ENCODE measurements at regions not wholly inside any gene's neighbourhood (a gene's known extent, or its start where the extent isn't known, plus 50 kb on each side); places are given as distances from the start of the nearest gene placed in this dataset.

GRCh38 chr2:10231551-10232085 is 71.1 kb upstream of the HPCAL1 start:
- Histone ChIP-seq H3K27me3 (ENCODE audit: control insufficient read depth in 4 of 4, insufficient read depth in 4 of 4, low read length in 3 of 4) (no peaks in the 10 kb centered on the region), H3K4me3 (ENCODE audit: low read depth in 1 of 3, low read length in 3 of 3) (no peak overlapping the region), H3K36me3 (ENCODE audit: control insufficient read depth in 4 of 4, insufficient read depth in 3 of 4, low read depth in 1 of 4, low read length in 3 of 4) (no peaks in the 10 kb centered on the region), H3K4me1 (ENCODE audit: control insufficient read depth in 4 of 4, insufficient read depth in 4 of 4, low read length in 3 of 4) (peaks cover 0 to 5% (median 0%) of the 10 kb centered on the region in 4 donors), H3K9me3 (ENCODE audit: control insufficient read depth in 4 of 4, low read length in 3 of 4) (no peaks in the 10 kb centered on the region), H3K9ac (ENCODE audit: low read depth in 1 of 2, low read length in 2 of 2) (no peak overlapping the region), H3K27ac (ENCODE audit: low read depth in 1 of 2, low read length in 2 of 2) (no peak overlapping the region)
- DNase-seq (ENCODE audit: low spot score): no peak
- 79% methylated on average over 14 of the region's 14 CpGs for WGBS
- no peak for TF ChIP-seq FOXA1 (IDR thresholded peaks at IDR 0.05)
- TF ChIP-seq TAF1 (conservative IDR thresholded peaks at IDR 0.05): no peak
- TF ChIP-seq ATF3 (IDR thresholded peaks at IDR 0.05): no peak
- no peak for TF ChIP-seq NR2F2 (IDR thresholded peaks at IDR 0.05)
- no peak for TF ChIP-seq RAD21 (IDR thresholded peaks at IDR 0.05)
- no peak for TF ChIP-seq ZBTB33 (IDR thresholded peaks at IDR 0.05)
- TF ChIP-seq EGR1 (IDR thresholded peaks at IDR 0.05; ENCODE audit: low read depth in 2 of 2): no peak
- no peak for TF ChIP-seq RXRA (IDR thresholded peaks at IDR 0.05)
- no peak for TF ChIP-seq SP1 (IDR thresholded peaks at IDR 0.05)
- TF ChIP-seq HNF4G (IDR thresholded peaks at IDR 0.05): no peak

- TF ChIP-seq MAX (IDR thresholded peaks at IDR 0.05) (no peak), EGR1 (IDR thresholded peaks at IDR 0.05; ENCODE audit: low read depth in 2 of 2) (no peak), RAD21 (IDR thresholded peaks at IDR 0.05) (no peak), ZBTB33 (IDR thresholded peaks at IDR 0.05) (no peak), TAF1 (conservative IDR thresholded peaks at IDR 0.05) (no peak), HNF4G (IDR thresholded peaks at IDR 0.05) (no peak)
- H3K27ac ChIP-seq (ENCODE audit: low read depth in 1 of 2, low read length in 2 of 2): no peak overlapping the region
- WGBS: 88% methylated on average over 23 of the region's 23 CpGs
- H3K9me3 ChIP-seq (ENCODE audit: control insufficient read depth in 4 of 4, low read length in 3 of 4): no peaks in the 10 kb centered on the region
- H3K9ac ChIP-seq (ENCODE audit: low read depth in 1 of 2, low read length in 2 of 2): no peak overlapping the region
- no peak overlapping the region for H3K4me3 ChIP-seq (ENCODE audit: low read depth in 1 of 3, low read length in 3 of 3)
- no peak for DNase-seq (ENCODE audit: low spot score)
- no peaks in the 10 kb centered on the region for H3K27me3 ChIP-seq (ENCODE audit: control insufficient read depth in 4 of 4, insufficient read depth in 4 of 4, low read length in 3 of 4)
- peaks cover 0 to 5% (median 0%) of the 10 kb centered on the region in 4 donors for H3K4me1 ChIP-seq (ENCODE audit: control insufficient read depth in 4 of 4, insufficient read depth in 4 of 4, low read length in 3 of 4)
- no peaks in the 10 kb centered on the region for H3K36me3 ChIP-seq (ENCODE audit: control insufficient read depth in 4 of 4, insufficient read depth in 3 of 4, low read depth in 1 of 4, low read length in 3 of 4)
These were observed 70.4 kb upstream of the HPCAL1 start for GRCh38 chr2:10232096-10232815.

Measured in liver (tissue), 7 donors.